GM12873 (cell line): ENCODE measurements at regions not wholly inside any gene's neighbourhood (a gene's known extent, or its start where the extent isn't known, plus 50 kb on each side); places are given as distances from the start of the nearest gene placed in this dataset.

ENCODE experiments used
- CTCF ChIP-seq: IDR thresholded peaks from 2 replicates; pipeline ENCODE4 v1.5.1; 2012; ENCODE audit warnings: low read depth, mild to moderate bottlenecking, moderate library complexity, low read length, control low read depth; ENCODE audit not compliant: insufficient read depth; ENCODE audit errors: missing control alignments

- TF ChIP-seq CTCF, result no peak
These were observed 642.1 kb downstream of the TLE1 start for GRCh38 chr9:81047280-81047679.

- no peak for TF ChIP-seq CTCF
These were observed 643.7 kb downstream of the TLE1 start for GRCh38 chr9:81045658-81046057.

GRCh38 chr9:81037889-81038288 lies 651.5 kb downstream of the TLE1 start:
- TF ChIP-seq CTCF, result no peak

GRCh38 chr9:81035601-81036000 lies 653.7 kb downstream of the TLE1 start:
- no peak for TF ChIP-seq CTCF

- TF ChIP-seq CTCF, result no peak
These were observed 654.2 kb downstream of the TLE1 start for GRCh38 chr9:81035171-81035570.

- TF ChIP-seq CTCF, result no peak
These were observed 656.5 kb downstream of the TLE1 start for GRCh38 chr9:81032831-81033230.

GRCh38 chr9:81032030-81032572 lies 657.2 kb downstream of the TLE1 start:
- no peak for TF ChIP-seq CTCF
